Sigmoid colon (tissue), 6 donors: ENCODE measurements at regions not wholly inside any gene's neighbourhood (a gene's known extent, or its start where the extent isn't known, plus 50 kb on each side); places are given as distances from the start of the nearest gene placed in this dataset.

Experiments used
- DNase-seq: peaks from one replicate; pipeline ENCODE4 v3.0.0-alpha.2; 2019
- H3K27ac ChIP-seq, 4 donors: fragments of 200-600 bp; sonication (generic); one replicate each; pipeline ENCODE4 v1.5.1; 2016 to 2019; ENCODE audit warnings: mild to moderate bottlenecking in 1 of 4
- H3K27me3 ChIP-seq, 3 donors: fragments of 200-600 bp; sonication (generic); one replicate each; pipeline ENCODE4 v1.5.1; 2019; ENCODE audit warnings: mild to moderate bottlenecking in 1 of 3
- H3K36me3 ChIP-seq, 4 donors: fragments of 200-600 bp; sonication (generic); one replicate each; pipeline ENCODE4 v1.5.1; 2016 to 2019
- H3K4me1 ChIP-seq, 4 donors: fragments of 200-600 bp; sonication (generic); one replicate each; pipeline ENCODE4 v1.5.1; 2017 to 2019
- H3K4me3 ChIP-seq, 4 donors: fragments of 200-600 bp; sonication (generic); one replicate each; pipeline ENCODE4 v1.5.1; 2017 to 2019; ENCODE audit warnings: mild to moderate bottlenecking in 2 of 4, moderate library complexity in 1 of 4
- H3K9me3 ChIP-seq, 4 donors: fragments of 200-600 bp in 3 of 4; sonication (generic) in 3 of 4; one replicate each; pipeline versions ENCODE4 v1.5.1 to v1.6.1; 2013 to 2019
- CTCF ChIP-seq, 4 experiments: fragments of 450-650 bp in 3 of 4; fragments of 200-600 bp in 1 of 4; IDR thresholded peaks; one replicate each; pipeline ENCODE4 v1.5.1; 2016 to 2019; ENCODE audit warnings: antibody characterized with exemption in 4 of 4, mild to moderate bottlenecking in 3 of 4, moderate library complexity in 2 of 4
- EP300 ChIP-seq, 4 donors: sonication (generic); formaldehyde crosslinking; IDR thresholded peaks; one replicate each; pipeline ENCODE4 v1.6.1; 2017; ENCODE audit warnings: antibody characterized with exemption in 4 of 4
- POLR2A ChIP-seq, 2 donors: fragments of 450-650 bp; IDR thresholded peaks; one replicate each; pipeline ENCODE4 v1.6.1; 2016; ENCODE audit warnings: antibody characterized with exemption in 2 of 2, mild to moderate bottlenecking in 2 of 2, moderate library complexity in 2 of 2
- POLR2AphosphoS5 ChIP-seq, 4 donors: sonication (generic); formaldehyde crosslinking; IDR thresholded peaks; one replicate each; pipeline ENCODE4 v1.6.1; 2017; ENCODE audit warnings: antibody characterized with exemption in 4 of 4
- whole genome bisulfite sequencing, 2 donors: extraction: QIAGEN DNeasy Blood & Tissue Kit; methylation state at CpG; one replicate each; pipeline ENCODE4 v1.1.7; 2013; 5-methylcytosine and 5-hydroxymethylcytosine counted together
- intact Hi-C: fragments of 100-400 bp; cut with DNase I; formaldehyde crosslinking; loops from one replicate; pipeline ENCODE4 v1.15.1; 2023
- donor health status: healthy with polysubstance abuse.
- donor health status: healthy.

GRCh38 chr10:75329190-75329745 is 72.3 kb downstream of the ZNF503 start:
- DNase-seq: no peak
- TF ChIP-seq EP300 (IDR thresholded peaks at IDR 0.05): no peak
- TF ChIP-seq POLR2A (IDR thresholded peaks at IDR 0.05): no peak
- TF ChIP-seq POLR2AphosphoS5 (IDR thresholded peaks at IDR 0.05): no peak
- TF ChIP-seq CTCF (IDR thresholded peaks at IDR 0.05): no peak
- H3K27ac ChIP-seq: no peak overlapping the region
- intact Hi-C loops: no loop called here
- no peaks in the 10 kb centered on the region for H3K4me1 ChIP-seq
- peaks cover 0 to 2% (median 0%) of the 10 kb centered on the region in 4 donors for H3K9me3 ChIP-seq
- H3K36me3 ChIP-seq: no peaks in the 10 kb centered on the region
- H3K27me3 ChIP-seq: no peaks in the 10 kb centered on the region
- no peak overlapping the region for H3K4me3 ChIP-seq
- 80 to 82% methylated on average over 2 of the region's 2 CpGs for WGBS, 2 donors

- Histone ChIP-seq H3K27me3 (no peaks in the 10 kb centered on the region), H3K9me3 (peaks cover 0 to 2% (median 0%) of the 10 kb centered on the region in 4 donors), H3K4me3 (no peak overlapping the region), H3K4me1 (no peaks in the 10 kb centered on the region), H3K27ac (no peak overlapping the region), H3K36me3 (no peaks in the 10 kb centered on the region)
- intact Hi-C loops: no loop called here
- no peak for DNase-seq
- no peak for TF ChIP-seq POLR2A (IDR thresholded peaks at IDR 0.05)
- no peak for TF ChIP-seq EP300 (IDR thresholded peaks at IDR 0.05)
- no peak for TF ChIP-seq POLR2AphosphoS5 (IDR thresholded peaks at IDR 0.05)
- TF ChIP-seq CTCF (IDR thresholded peaks at IDR 0.05): no peak
Measured at GRCh38 chr10:75326306-75326705, 75.3 kb downstream of the ZNF503 start.

DNA sequence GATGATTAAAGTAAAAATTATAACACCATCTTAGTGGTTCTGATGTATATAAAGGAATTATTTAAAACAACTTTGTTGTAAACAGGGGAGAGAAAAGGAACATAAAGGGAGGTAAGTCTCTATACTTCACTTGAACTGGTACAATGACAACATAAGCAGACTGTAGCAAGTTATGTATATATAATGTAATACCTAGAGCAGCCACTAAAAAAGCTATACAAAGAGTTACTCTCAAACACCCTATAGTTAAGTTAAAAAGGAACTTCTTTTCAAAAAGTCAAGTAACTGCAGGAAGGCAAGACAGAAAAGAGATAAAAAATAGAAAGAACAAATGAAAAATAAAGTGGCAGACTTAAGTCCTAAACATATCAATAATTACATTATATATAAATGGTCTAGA is 82.3 kb downstream of the ZNF503 start:
- Histone ChIP-seq H3K4me1 (no peaks in the 10 kb centered on the region), H3K27ac (no peak overlapping the region), H3K27me3 (no peaks in the 10 kb centered on the region), H3K4me3 (no peak overlapping the region), H3K9me3 (peaks cover 0 to 10% (median 3%) of the 10 kb centered on the region in 4 donors), H3K36me3 (no peaks in the 10 kb centered on the region)
- DNase-seq: no peak
- intact Hi-C loops: no loop called here
- TF ChIP-seq CTCF (IDR thresholded peaks at IDR 0.05) (no peak), EP300 (IDR thresholded peaks at IDR 0.05) (no peak), POLR2A (IDR thresholded peaks at IDR 0.05) (no peak), POLR2AphosphoS5 (IDR thresholded peaks at IDR 0.05) (no peak)

DNA sequence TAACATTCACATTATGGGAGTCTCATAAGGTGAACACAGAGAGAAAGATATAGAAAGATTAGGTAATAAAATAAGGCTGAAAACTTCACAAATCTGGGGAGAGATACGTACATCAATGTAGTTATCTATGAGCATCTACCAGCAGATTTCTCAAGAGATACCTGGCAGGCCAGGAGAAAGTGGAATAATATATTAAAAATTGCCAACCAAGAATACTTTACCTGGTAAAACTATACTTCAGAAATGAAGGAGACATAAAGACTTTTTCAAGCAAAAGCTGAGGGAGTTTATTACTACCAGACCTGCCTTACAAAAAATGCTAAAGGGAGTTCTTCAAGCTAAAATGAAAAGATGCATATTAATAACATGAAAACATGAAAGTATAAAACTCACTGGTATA is 78.8 kb upstream of the COMTD1 start:
- Histone ChIP-seq H3K27me3 (no peaks in the 10 kb centered on the region), H3K9me3 (peaks cover 0 to 10% (median 7%) of the 10 kb centered on the region in 4 donors), H3K4me1 (no peaks in the 10 kb centered on the region), H3K4me3 (no peak overlapping the region), H3K27ac (no peak overlapping the region), H3K36me3 (no peaks in the 10 kb centered on the region)
- TF ChIP-seq POLR2AphosphoS5 (IDR thresholded peaks at IDR 0.05) (no peak), POLR2A (IDR thresholded peaks at IDR 0.05) (no peak), EP300 (IDR thresholded peaks at IDR 0.05) (no peak), CTCF (IDR thresholded peaks at IDR 0.05) (no peak)
- WGBS, 2 donors: 92 to 98% methylated on average over 1 of the region's 1 CpG
- DNase-seq: no peak
- intact Hi-C loops: no loop called here

- Histone ChIP-seq H3K27me3 (no peaks in the 10 kb centered on the region), H3K4me1 (no peaks in the 10 kb centered on the region), H3K9me3 (peaks cover 0 to 6% (median 4%) of the 10 kb centered on the region in 4 donors), H3K36me3 (no peaks in the 10 kb centered on the region), H3K27ac (no peak overlapping the region), H3K4me3 (no peak overlapping the region)
- DNase-seq: no peak
- TF ChIP-seq POLR2A (IDR thresholded peaks at IDR 0.05) (no peak), POLR2AphosphoS5 (IDR thresholded peaks at IDR 0.05) (no peak), CTCF (IDR thresholded peaks at IDR 0.05) (no peak), EP300 (IDR thresholded peaks at IDR 0.05) (no peak)
- intact Hi-C loops: no loop called here
Measured at GRCh38 chr10:75312440-75312839, 76.7 kb upstream of the COMTD1 start.
